ENCODE measurements at regions not wholly inside any gene's neighbourhood (a gene's known extent, or its start where the extent isn't known, plus 50 kb on each side); places are given as distances from the start of the nearest gene placed in this dataset.
"Not testable (repeated sequence)": the region's sequence is repeated elsewhere in the genome, so short reads cannot be mapped to it uniquely, and the experiment has no call there.

DNA sequence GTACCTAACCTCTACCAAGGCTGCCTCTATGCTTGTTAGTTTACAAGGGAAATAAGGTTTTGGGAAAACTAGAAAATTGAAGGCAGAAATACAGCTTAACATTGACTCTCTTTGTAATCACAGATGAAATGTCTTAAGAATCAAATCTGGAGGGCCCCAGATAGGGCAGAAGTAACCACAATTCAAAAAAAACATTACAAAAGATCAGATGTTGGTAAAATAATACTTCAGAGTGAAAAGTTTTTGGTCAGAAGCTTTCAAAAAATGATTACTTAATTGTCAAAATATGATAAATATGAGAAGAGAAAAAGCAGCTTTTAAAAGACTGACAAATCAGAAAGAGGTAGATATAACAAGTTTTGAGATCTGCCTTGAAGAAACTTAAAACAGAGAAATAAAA lies 425.1 kb upstream of the NECTIN3 start:
- no peak for DNase-seq

DNA sequence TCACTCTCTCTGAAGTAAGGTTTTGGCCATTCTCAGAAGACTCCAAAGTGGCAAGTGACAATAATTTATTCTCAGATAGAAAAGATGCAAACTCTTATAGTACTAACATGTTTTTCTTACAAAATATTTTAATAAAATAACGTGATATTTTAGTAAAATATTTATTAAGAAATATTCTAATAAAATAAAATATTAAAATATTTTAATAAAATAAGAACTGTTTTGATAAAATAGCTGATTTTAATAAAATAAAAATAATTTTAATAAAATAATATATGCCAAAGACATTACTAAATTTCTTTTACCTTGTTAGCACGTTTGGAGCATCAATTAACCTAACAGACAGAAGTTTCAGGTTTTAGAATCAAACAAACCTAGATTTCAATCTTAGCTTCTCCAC lies 424.0 kb upstream of the NECTIN3 start:
- DNase-seq, result no peak

DNA sequence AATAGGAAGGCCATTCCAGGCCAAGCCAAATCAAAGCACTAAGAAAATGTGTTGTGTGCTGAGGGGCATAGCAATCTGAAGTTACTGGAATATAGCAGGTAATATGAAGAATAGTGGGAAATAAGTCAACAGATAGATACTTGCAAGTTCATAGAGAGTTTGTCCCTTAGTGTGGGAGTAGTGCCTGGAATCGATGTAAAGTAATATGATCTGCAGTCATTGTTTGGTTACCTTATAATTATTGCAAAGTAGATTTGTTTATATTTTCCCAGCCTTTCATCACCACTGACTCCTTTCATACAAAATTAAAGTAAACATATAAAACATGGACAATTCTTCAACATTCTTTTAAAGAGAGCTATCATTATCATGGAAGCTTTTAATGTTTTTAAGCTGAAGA lies 420.9 kb upstream of the NECTIN3 start:
- no peak for DNase-seq

DNA sequence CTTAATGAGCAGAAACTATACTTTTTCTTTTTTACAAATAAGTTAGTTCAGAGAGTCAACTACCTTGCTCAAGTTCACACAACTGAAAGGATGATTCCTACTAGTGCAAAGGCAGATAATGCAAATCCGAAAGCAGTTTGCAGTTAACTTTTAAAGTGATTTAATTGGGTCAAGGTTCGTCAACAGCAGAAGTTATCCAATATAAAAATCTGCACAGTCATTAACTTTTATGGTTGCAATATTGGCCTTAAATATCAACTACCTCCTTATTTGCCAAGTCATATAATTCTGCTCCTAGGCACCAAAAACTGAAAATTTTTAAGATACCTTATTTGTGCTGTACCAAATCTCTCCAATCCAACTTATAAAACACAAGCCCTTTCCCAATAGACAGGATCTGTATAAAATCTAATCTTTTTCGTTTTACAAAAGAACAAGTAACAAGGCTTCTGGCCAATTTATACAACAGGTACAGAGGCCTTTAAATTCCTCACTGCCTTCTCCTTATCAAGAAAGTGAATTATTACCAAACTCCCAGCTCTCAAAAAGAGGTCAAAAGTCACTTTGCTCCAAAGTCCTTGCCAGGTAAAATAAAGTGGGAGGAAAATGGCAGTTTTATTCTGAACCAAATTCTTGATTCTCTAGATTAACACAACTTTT lies 416.6 kb upstream of the NECTIN3 start:
- no peak for DNase-seq

DNA sequence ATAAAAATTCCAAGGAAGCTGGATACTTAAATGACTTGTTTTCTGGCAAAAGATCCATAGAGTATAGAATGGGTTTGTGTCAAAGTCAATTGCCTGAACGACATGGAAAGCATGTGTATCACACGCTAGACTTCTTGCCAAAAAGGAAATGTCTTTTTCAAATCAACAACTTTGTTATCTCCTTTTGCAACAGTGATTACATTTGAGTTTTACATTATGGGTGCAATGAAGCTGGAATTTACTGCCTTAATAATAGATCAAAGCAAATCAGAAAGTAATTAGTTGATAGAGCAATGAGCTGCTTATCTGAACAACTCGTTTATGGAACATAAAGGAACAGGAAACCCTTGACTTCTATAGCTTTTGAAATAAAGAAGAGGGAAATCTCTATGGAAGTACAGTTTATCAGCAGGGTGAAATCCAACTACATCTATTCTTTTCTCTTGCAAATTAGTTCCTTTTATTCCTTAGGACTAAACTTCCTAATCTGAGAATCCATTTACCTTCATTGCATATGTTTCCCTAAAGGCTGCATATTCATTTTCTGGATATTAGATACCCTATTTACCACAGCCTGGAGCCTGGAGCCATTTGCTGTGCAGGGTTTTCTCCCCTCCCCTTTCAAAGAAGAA lies 415.1 kb upstream of the NECTIN3 start:
- no peak for DNase-seq

DNA sequence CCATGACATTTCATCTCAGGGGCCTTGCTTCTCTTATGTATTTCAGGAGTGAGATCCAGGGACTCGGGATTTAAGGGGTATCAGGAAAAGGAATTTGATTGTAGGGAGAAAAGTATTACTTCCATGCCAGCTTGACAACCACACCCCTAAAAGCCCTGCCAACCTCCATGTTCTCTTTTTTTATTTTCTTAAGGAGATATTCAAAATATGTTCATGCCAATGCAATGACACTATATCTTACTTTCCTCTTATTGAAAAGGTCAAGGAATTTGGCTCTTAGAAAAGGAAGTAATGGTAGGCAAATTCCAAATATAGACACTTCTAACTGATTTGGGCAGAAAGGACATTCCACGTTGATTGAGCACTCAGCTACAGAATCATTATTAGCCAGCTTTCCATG lies 407.5 kb upstream of the NECTIN3 start:
- DNase-seq, result no peak

DNA sequence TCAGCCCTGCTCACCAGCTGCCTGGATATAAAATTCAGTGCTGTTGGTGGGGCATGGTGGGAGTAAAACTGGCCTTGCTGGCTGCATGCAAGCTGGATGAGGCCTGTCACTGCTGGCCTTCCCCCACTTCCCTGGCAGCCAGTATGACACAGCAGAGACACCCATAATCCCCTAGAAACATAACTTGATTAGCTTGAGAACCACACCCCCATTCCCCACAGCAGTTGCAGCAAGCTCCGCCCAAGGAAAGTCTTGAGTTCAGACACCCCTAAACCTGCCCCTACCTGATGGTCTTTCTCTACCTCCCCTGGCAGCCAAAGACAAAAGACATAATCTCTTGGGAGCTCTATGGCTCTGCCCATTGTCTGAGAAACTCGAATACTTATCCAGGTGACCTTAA lies 405.1 kb upstream of the NECTIN3 start:
- DNase-seq, result no peak

DNA sequence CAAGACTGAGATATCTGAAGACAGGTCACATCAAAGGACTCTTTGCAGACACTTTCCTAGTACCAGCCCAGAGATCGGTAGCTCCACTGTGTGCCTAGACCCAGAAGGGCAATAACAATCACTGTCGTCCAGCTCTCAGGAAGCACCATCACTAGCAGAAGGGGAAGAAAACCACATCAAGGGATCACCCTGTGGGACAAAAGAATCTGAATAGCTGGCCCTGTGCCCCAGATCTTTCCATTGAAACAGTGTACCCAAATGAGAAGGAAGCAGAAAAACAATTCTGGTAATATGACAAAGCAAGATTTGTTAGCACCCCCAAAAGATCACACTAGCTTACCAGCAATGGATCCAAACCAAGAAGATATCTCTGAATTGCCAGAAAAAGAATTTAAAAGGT lies 404.4 kb upstream of the NECTIN3 start:
- no peak for DNase-seq

DNA sequence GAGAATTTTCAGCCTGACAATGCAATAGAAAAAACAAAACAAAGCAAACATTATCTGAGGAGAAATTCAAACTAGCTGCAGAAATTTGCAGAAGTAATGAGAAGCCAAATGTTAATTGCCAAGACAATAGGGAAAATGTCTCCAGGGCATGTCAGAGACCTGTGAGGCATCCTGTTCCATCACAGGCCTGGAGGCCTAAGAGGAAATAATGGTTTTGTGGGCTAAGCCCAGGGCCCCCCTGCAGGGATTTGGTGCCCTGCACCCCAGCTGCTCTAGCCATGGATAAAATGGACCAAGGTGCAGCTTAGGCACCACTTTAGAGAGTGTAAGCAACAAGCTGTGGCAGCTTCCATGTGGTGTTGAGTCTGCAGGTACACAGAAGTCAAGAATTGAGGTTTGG lies 401.2 kb upstream of the NECTIN3 start:
- no peak for DNase-seq

DNA sequence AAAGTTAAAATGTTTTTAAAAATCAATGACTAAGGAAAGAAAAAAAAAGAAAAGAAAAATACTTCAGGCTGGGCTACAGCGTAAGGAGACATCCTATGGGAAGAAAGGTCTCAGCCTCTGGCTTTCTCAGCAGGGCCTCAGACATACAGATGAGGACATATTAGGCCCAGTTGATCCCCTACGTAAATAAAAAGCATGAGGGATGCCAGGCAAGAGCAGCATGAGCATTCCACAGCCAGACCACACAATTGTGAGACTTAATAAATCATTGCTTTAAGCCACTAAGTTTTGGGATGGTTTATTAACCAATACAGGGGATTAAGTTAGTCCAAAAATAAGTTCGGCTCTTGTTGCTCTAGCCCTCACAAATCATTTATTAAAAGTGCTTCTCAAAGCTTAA lies 394.1 kb upstream of the NECTIN3 start:
- no peak for DNase-seq

DNA sequence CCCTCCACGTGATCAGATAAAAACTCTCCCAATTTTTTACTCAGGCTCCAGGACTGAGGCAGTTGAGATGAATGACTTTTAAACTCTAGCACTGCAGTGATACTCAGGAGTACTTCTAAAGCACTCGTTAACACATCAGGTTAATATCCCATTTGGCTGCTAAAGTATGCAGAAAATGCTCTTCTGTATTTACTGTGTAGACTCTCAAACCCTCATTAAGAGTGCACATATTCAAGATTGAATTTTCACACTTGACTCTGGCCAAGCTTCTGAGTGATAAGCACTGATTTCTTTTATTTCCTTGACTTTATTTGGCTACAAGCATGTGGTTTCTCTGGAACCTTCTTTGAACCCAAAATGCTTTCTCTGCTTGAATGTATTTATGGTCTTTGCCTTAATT lies 392.3 kb upstream of the NECTIN3 start:
- DNase-seq, result no peak

DNA sequence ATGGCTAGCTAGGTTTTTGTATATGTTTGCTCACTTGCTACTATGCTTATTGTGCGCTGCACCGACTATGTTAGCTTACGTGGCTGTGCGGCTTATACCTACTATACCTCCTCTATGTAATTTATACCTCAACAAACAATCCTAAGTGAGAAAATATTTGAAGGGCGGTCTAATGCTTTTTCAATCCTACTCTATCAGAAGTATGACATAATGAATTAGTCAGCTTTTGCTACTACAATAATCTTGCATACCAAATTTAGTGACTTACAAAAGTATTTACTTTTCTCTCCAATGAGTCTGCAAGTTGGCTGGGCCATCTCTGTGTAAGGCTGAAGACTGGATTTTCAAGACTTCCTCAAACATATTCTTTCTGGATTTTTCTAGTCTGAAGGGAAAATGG lies 391.2 kb upstream of the NECTIN3 start:
- no peak for DNase-seq

DNA sequence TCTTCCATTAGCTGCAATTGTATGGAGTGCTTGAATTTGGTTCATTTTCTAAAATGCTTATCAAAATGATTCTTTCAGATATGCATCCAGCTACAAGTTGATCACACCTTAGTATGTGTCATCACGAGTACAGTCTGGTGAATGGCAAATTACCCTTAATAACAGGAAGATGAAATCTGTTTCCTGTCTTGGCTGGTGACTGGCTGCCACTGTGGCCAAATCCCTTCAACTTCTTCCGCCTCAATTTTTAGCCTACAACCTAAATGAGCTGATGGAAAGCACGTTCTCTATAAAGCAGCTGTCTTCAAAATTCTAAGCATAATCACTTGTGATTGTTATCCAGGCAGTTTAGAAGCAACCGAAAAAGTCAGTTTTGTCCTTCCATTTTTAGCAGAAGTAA lies 387.1 kb upstream of the NECTIN3 start:
- no peak for DNase-seq

DNA sequence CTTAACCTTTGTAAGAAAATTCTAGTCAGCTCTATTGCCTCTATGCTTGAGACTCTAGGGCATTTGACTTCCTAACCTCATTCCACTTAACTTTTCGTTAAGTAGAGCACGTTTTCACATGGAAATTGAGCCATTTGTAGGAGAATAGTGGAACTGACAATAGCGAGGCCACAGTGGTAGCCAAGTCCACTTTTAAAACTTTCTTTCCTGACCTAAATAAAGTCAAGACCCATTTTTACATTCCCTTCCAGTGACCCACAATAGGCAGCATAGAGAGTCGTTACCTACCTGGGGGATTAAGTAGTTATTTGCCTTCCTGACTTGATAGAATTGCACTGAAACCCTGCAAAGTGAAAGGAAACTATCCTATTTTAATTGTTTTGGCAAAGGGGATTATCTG lies 386.0 kb upstream of the NECTIN3 start:
- no peak for DNase-seq

DNA sequence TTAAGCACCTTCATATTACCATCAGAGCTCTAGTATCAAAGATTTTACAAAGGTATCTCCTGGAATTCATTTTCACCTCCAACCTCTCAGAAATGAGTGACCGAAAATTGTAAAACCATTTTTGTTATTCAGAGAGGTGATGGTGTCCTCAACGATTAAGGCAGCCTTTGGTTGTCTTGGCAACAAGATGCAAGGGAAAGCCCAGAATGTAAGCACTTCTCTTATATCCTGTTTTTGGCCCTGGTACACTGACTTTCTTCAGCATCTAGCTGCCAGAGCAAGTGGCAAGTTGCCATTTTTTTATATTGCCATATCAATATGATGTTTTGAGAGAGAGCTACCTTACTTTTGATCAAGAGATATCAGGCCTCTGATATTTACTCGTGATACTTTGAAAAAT lies 384.9 kb upstream of the NECTIN3 start:
- no peak for DNase-seq

DNA sequence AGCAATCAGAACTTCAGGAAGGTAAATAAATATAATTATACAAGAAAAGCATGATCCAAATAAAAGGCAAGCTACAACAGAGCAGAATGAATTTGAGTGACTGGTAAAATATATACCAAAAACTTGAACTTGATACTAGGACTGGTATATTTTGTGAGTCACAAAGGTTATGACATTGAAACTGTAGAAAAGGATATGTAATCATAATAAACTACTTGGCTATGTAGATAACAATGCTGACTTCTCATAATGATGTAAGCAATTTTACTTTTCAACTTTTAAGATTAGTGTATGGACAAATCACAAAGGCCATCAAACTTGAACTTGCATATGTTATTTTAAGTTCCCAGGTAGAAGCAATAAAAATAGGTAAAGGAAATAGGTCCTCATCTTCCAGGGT lies 384.5 kb upstream of the NECTIN3 start:
- DNase-seq, result no peak

DNA sequence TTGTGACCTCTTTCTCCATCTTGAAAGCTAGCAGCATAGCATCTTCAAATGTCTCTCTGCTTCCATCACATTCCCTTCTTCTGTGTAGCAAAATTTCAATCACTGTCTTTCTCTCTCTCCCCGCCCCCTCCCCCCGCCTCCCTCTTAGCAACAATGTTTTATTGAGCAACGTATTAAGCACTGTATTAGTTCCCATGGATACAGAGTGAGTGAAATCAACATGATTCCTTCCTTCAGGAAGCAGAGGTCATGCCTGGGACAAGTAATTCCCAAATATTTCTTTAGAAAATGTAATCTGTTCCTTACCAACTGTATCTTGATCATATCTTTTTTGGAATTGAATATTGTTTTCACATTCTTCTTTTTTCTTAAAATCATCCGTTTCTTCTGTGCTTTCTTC lies 373.7 kb upstream of the NECTIN3 start:
- no peak for DNase-seq

DNA sequence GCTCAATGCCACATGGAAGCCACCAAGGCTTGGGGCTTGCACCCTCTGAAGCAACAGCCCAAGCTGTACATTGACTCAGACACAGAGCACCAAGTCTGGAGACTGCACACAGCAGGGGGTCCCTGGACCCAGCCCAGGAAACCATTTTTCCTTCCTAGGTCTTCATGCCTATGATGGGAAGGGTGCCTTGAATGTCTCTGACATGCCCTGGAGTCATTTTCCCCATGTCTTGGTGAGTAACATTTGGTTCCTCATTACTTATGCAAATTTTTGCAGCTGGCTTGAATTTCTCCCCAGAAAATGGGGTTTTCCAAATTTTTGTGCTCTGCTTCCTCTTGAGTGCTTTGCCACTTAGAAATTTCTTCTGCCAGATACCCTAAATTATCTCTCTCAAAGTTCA lies 367.3 kb upstream of the NECTIN3 start:
- not testable (repeated sequence) for DNase-seq

DNA sequence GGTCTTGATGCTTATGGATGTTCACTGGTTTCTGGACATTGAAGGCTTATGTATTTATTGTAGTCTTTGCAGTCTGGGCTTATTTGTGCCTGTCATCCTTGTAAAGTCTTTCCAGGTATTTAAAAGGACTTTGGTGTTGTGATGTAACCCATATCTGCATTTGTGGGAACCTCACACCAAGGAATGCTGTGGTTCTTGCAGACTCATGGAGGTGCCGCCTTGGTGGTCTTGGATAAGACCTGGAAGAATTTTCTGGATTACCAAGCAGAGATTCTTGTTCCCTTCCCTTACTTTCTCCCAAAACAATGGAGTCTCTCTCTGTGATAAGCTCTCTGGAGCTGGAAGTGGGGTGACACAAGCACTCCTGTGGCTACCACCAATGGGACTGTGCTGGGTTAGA lies 363.5 kb upstream of the NECTIN3 start:
- no peak for DNase-seq

DNA sequence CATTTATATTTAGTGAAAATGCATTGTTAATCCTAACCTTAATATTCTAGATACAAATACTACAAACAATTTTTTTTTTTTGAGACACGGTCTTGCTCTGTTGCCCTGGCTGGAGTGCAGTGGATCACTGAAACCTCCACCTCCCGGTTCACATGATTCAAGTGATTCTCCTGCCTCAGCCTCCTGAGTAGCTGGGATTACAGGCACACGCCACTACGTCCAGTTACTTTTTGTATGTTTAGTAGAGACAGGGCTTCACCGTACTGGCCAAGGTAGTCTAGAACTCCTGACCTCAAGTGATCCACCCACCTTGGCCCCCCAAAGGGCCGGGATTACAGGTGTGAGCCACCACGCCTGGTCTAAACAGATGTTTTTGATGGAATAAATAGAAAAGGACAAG lies 361.5 kb upstream of the NECTIN3 start:
- no peak for DNase-seq

DNA sequence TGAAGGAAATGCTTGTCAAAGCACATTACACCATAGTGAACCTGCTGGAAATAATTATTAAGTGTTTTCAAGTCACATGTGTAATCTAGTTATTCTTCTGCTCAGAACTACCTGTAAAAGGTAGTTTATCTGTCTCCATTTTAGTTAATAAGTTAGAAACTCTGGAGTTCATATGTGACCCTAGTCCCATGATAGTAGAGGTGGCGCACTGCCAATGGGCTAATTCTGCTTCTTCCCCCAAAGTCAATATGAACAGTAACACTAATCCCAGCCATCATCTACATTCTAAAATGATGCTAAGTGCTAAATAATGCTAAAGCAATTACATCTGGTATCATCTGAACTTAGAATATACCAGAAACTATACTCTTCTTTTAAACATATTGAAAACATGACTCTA lies 361.0 kb upstream of the NECTIN3 start:
- no peak for DNase-seq

DNA sequence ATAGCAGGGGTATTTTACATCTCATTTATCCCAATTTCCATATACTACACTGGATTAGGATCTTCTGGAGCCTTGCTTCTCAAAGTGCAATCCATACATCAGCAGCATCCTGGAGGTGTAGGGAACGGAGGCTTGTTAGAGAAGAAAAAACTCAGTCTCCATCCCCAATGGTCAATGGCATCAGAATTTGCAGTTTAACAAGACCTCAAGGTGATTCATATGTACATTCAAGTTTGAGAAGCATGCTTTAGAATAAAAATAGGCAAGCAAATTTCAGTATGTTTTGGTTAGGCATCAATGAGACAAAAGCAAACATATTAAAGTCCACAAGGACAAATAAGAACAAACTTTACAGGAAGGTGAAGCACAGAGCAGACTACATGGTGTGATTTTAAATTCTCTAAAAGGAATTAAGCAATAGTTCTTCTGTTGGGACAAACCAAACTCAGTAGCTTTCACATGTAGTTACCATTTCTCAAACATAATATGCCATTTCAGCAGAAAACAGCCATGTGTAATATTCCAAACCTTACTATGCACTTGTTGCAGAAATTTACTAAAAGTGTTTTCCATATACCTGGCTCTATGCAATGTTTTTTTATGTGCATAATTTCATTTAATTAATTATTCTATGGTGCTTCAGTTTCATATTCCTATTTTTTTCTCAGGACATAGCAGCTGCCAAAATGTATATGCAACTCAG lies 360.3 kb upstream of the NECTIN3 start:
- DNase-seq, result no peak

DNA sequence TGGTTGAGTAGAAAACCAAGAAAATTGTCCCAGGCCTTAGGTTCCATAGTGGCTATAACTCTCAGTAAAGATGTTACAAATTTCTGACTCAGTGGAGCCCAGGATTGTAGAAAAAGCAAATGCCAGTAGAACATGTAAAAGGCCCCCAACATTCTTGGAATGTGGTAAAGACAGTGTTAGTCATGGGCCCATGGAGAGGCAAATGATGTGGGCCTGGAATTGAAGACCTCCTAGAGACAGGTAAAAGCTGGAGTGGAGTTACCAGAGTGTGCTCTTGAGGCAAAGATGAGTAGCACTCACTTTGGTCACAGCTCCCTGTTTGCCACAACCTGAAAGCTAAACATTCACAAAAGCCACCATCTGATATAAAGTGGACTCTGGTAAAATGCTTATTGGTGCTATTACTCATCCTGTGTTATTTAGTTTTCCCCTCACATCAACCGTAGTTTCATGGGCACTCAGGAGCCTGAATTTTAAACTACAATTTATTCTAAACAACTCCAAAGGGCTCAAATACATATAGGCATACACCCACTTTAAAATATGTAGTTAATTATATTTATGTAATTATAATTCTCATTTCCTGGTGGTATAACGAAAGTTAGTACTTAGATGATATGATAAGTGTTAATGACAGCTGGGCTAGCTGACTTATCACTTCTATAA lies 359.6 kb upstream of the NECTIN3 start:
- DNase-seq, result no peak

DNA sequence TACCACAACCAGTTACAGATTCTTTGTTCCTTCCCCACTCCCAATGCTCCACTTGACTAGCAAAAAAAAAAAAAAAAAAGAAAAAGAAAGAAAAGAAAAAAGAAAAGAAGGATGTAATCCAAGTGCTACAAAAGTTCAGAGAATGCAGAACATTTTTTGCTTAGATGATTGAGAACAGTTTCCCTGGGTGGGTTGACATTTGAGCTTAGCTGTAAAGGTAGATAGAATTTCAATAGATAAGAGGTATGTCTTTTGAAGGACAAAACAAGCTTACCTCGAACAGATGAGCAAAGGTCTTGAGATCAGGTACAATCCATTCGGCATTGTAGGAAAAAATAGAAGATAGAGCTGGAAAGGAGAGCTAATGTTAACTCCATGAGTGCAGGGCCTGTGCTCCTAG lies 344.6 kb upstream of the NECTIN3 start:
- DNase-seq, result no peak

All from NCI-H774 (cell line).